H1 (cell line): ENCODE measurements at regions not wholly inside any gene's neighbourhood (a gene's known extent, or its start where the extent isn't known, plus 50 kb on each side); places are given as distances from the start of the nearest gene placed in this dataset.

Source experiments
- CTCF ChIA-PET: fragments of 300-600 bp; sonication (Branson Sonifier 250); formaldehyde crosslinking; loops from one replicate; lab custom pipeline; 2021; ENCODE audit not compliant: partially characterized antibody; lab: Charles Lee
- POLR2A ChIA-PET: fragments of 300-600 bp; sonication (Branson Sonifier 250); formaldehyde crosslinking; loops from one replicate; lab custom pipeline; 2021; ENCODE audit warnings: inconsistent platforms; ENCODE audit not compliant: partially characterized antibody; lab: Charles Lee
- DNase-seq, 2 experiments: peaks; one replicate each; pipeline versions ENCODE4 v3.0.0 to v3.0.0-alpha.2; 2010 to 2022; ENCODE audit warnings: low spot score in 2 of 2, low read depth in 1 of 2, mixed read lengths in 1 of 2
- FAIRE-seq: peaks from 2 replicates; lab custom pipeline; 2011; peaks lifted over from hg19 to GRCh38; lab: Jason Lieb, UNC
- H2AFZ ChIP-seq: 2 replicates; pipeline ENCODE4 v1.8.1; 2012; ENCODE audit warnings: low read length, inconsistent platforms
- H2AK5ac ChIP-seq: 2 replicates; pipeline ENCODE4 v1.6.1; 2013; ENCODE audit warnings: low read depth, low read length
- H2BK120ac ChIP-seq: replicated peaks from 2 replicates; pipeline ENCODE3; 2013; ENCODE audit warnings: low read depth, low read length, inconsistent platforms
- H2BK12ac ChIP-seq: 2 replicates; pipeline ENCODE4 v1.6.1; 2013; ENCODE audit warnings: low read depth, low read length
- H2BK15ac ChIP-seq: 2 replicates; pipeline ENCODE4 v1.6.1; 2013; ENCODE audit warnings: low read length
- H2BK20ac ChIP-seq: 2 replicates; pipeline ENCODE4 v1.6.1; 2013; ENCODE audit warnings: low read length
- H2BK5ac ChIP-seq: 2 replicates; pipeline ENCODE4 v1.6.1; 2013; ENCODE audit warnings: low read depth, low read length
- H3K14ac ChIP-seq: 2 replicates; pipeline ENCODE4 v1.6.1; 2013; ENCODE audit warnings: inconsistent platforms; ENCODE audit not compliant: insufficient read length
- H3K18ac ChIP-seq: 2 replicates; pipeline ENCODE4 v1.6.1; 2013; ENCODE audit warnings: low read length; ENCODE audit errors: extremely low read depth
- H3K23ac ChIP-seq: 2 replicates; pipeline ENCODE4 v1.6.1; 2013; ENCODE audit warnings: inconsistent platforms; ENCODE audit not compliant: insufficient read length
- H3K23me2 ChIP-seq: 2 replicates; pipeline ENCODE4 v1.6.1; 2013; ENCODE audit warnings: low read depth, low read length
- H3K27ac ChIP-seq: 2 replicates; pipeline ENCODE4 v1.6.1; 2011; ENCODE audit warnings: low read depth, low read length, inconsistent platforms
- H3K27me3 ChIP-seq, 4 experiments: replicated peaks in 1 of 4; 1 replicate in 1 of 4; 2 replicates in 3 of 4; pipeline versions ENCODE4 v1.6.1 to v1.8.1; 2011 to 2013; ENCODE audit warnings: low read length in 3 of 4, mild to moderate bottlenecking in 3 of 4, inconsistent platforms in 2 of 4, mixed read lengths in 2 of 4, moderate library complexity in 1 of 4; ENCODE audit not compliant: control insufficient read depth in 3 of 4, insufficient read depth in 3 of 4; ENCODE audit errors: extremely low read depth in 1 of 4
- H3K36me3 ChIP-seq, 4 experiments: 2 replicates each; pipeline versions ENCODE4 v1.6.1 to v1.8.1; 2011 to 2013; ENCODE audit warnings: mild to moderate bottlenecking in 4 of 4, low read length in 3 of 4, moderate library complexity in 2 of 4, control low read depth in 1 of 4, inconsistent platforms in 1 of 4; ENCODE audit not compliant: insufficient read depth in 4 of 4, control insufficient read depth in 2 of 4
- H3K4ac ChIP-seq: replicated peaks from 2 replicates; pipeline ENCODE3; 2013; ENCODE audit warnings: low read length, low read depth, mixed read lengths, inconsistent platforms; ENCODE audit not compliant: insufficient read length
- H3K4me1 ChIP-seq, 4 experiments: replicated peaks in 1 of 4; 1 replicate in 1 of 4; 2 replicates in 3 of 4; pipeline versions ENCODE4 v1.6.1 to v1.8.1; 2011 to 2013; ENCODE audit warnings: low read length in 3 of 4, inconsistent platforms in 2 of 4, mixed read lengths in 1 of 4; ENCODE audit not compliant: insufficient read depth in 4 of 4, control insufficient read depth in 3 of 4
- H3K4me2 ChIP-seq, 2 experiments: 2 replicates each; pipeline versions ENCODE4 v1.6.1 to v1.8.1; 2011 to 2013; ENCODE audit warnings: low read depth in 2 of 2, low read length in 2 of 2, control low read depth in 1 of 2, inconsistent platforms in 1 of 2, mild to moderate bottlenecking in 1 of 2; ENCODE audit not compliant: insufficient read depth in 1 of 2
- H3K4me3 ChIP-seq, 4 experiments: fragments of 200-600, 300-600 bp in 1 of 4; sonication (generic), shearing (Covaris generic), sonication (Bioruptor Twin) in 1 of 4; 2 replicates each; pipeline versions ENCODE4 v1.5.1 to v1.8.1; 2011 to 2016; ENCODE audit warnings: low read length in 4 of 4, low read depth in 3 of 4, control low read depth in 2 of 4, inconsistent platforms in 2 of 4, mild to moderate bottlenecking in 2 of 4, mixed read lengths in 1 of 4, moderate library complexity in 1 of 4; ENCODE audit not compliant: insufficient read depth in 2 of 4; ENCODE audit errors: extremely low read depth in 1 of 4
- H3K56ac ChIP-seq: replicated peaks from 2 replicates; pipeline ENCODE3; 2013; ENCODE audit warnings: low read depth, mild to moderate bottlenecking, mixed read lengths, low read length, inconsistent platforms; ENCODE audit not compliant: insufficient read length
- H3K79me1 ChIP-seq: 2 replicates; pipeline ENCODE4 v1.6.1; 2013; ENCODE audit warnings: low read depth, low read length, control low read depth
- H3K79me2 ChIP-seq, 2 experiments: 2 replicates each; pipeline versions ENCODE4 v1.6.1 to v1.8.1; 2012 to 2013; ENCODE audit warnings: low read length in 2 of 2, mild to moderate bottlenecking in 2 of 2, inconsistent platforms in 1 of 2; ENCODE audit not compliant: insufficient read depth in 2 of 2, control insufficient read depth in 1 of 2
- H3K9ac ChIP-seq, 4 experiments: replicated peaks in 1 of 4; 1 replicate in 1 of 4; 2 replicates in 3 of 4; pipeline versions ENCODE4 v1.6.1 to v1.8.1; 2011 to 2013; ENCODE audit warnings: low read depth in 3 of 4, low read length in 3 of 4, control low read depth in 2 of 4, mild to moderate bottlenecking in 2 of 4, moderate library complexity in 2 of 4, inconsistent platforms in 1 of 4; ENCODE audit errors: extremely low read depth in 1 of 4
- H3K9me3 ChIP-seq, 2 experiments: 2 replicates each; pipeline versions ENCODE4 v1.6.1 to v1.8.1; 2012 to 2013; ENCODE audit warnings: mild to moderate bottlenecking in 2 of 2, moderate library complexity in 2 of 2, control low read depth in 1 of 2, inconsistent platforms in 1 of 2, low read depth in 1 of 2, low read length in 1 of 2, mixed read lengths in 1 of 2; ENCODE audit not compliant: insufficient read depth in 2 of 2
- H4K20me1 ChIP-seq, 2 experiments: replicated peaks in 1 of 2; 2 replicates each; pipeline versions ENCODE3 to v1.8.1; 2011 to 2013; ENCODE audit warnings: inconsistent platforms in 2 of 2, low read length in 2 of 2, mild to moderate bottlenecking in 1 of 2; ENCODE audit not compliant: insufficient read depth in 2 of 2, control insufficient read depth in 1 of 2
- H4K5ac ChIP-seq: 2 replicates; pipeline ENCODE4 v1.6.1; 2013; ENCODE audit warnings: low read length, low read depth, mixed read lengths, inconsistent platforms; ENCODE audit not compliant: insufficient read length
- H4K8ac ChIP-seq: 2 replicates; pipeline ENCODE4 v1.8.0; 2013; ENCODE audit warnings: mild to moderate bottlenecking, moderate library complexity, low read length, inconsistent platforms; ENCODE audit not compliant: insufficient read depth; ENCODE audit errors: extremely low read depth
- H4K91ac ChIP-seq: replicated peaks from 2 replicates; pipeline ENCODE3; 2013; ENCODE audit warnings: low read length, mixed read lengths, inconsistent platforms; ENCODE audit not compliant: insufficient read length
- CBX8 ChIP-seq: fragments of 300-800, 300-1000 bp; sonication (generic); IDR thresholded peaks from 2 replicates; pipeline ENCODE4 v1.7.1; 2016; ENCODE audit warnings: low read depth, low read length, borderline replicate concordance
- GTF2F1 ChIP-seq: IDR thresholded peaks from 2 replicates; pipeline ENCODE4 v1.6.1; 2012; ENCODE audit warnings: low read depth, low read length, improper control_type of control experiment, borderline replicate concordance
- JUND ChIP-seq: IDR thresholded peaks from 2 replicates; pipeline ENCODE4 v1.6.1; 2011; ENCODE audit warnings: mild to moderate bottlenecking, improper control_type of control experiment, low read length
- POLR2A ChIP-seq, 2 experiments: IDR thresholded peaks; 1 replicate in 1 of 2; 2 replicates in 1 of 2; pipeline ENCODE4 v1.6.1; 2011; ENCODE audit warnings: low read depth in 2 of 2, low read length in 2 of 2, mild to moderate bottlenecking in 2 of 2; ENCODE audit errors: control extremely low read depth in 1 of 2
- POU5F1 ChIP-seq: IDR thresholded peaks from 2 replicates; pipeline ENCODE4 v1.6.1; 2011; ENCODE audit warnings: low read depth, mild to moderate bottlenecking, low read length, moderate library complexity
- RNF2 ChIP-seq: fragments of 200-900, 300-1000 bp; sonication (generic); IDR thresholded peaks from 2 replicates; pipeline ENCODE4 v1.7.1; 2016; ENCODE audit warnings: borderline replicate concordance, low read depth, mild to moderate bottlenecking, antibody characterized with exemption, low read length; ENCODE audit not compliant: poor library complexity, severe bottlenecking; ENCODE audit errors: missing control alignments
- SP2 ChIP-seq: IDR thresholded peaks from 2 replicates; pipeline ENCODE4 v1.6.1; 2012; ENCODE audit warnings: mild to moderate bottlenecking, low read length, inconsistent platforms
- SP4 ChIP-seq: IDR thresholded peaks from 2 replicates; pipeline ENCODE4 v1.6.1; 2012; ENCODE audit warnings: low read length, inconsistent platforms
- WGBS, 2 experiments: shearing (Covaris generic) in 1 of 2; methylation state at CpG; one replicate each; pipeline versions ENCODE4 v1.1.6 to v1.1.7; 2013 to 2015; ENCODE audit warnings: low lambda C conversion rate in 2 of 2, mixed read lengths in 2 of 2, inconsistent platforms in 1 of 2, low coverage in 1 of 2, missing lambda C conversion rate in 1 of 2; ENCODE audit not compliant: insufficient replicate concordance in 2 of 2, insufficient coverage in 1 of 2, insufficient read length in 1 of 2; ENCODE audit errors: extremely low coverage in 1 of 2, missing lambda C conversion rate in 1 of 2; 5-methylcytosine and 5-hydroxymethylcytosine counted together
- TF ChIP-seq, protein P1 (sequence below), 3 experiments: IDR thresholded peaks; 1 replicate in 2 of 3; 2 replicates in 1 of 3; pipeline versions ENCODE4 v1.5.1 to v1.6.1; 2011; ENCODE audit warnings: low read length in 3 of 3, mild to moderate bottlenecking in 3 of 3, inconsistent platforms in 2 of 3, low read depth in 1 of 3, moderate library complexity in 1 of 3; ENCODE audit not compliant: insufficient read depth in 1 of 3; ENCODE audit errors: control extremely low read depth in 1 of 3
- TF ChIP-seq, protein P2 (sequence below): IDR thresholded peaks from 2 replicates; pipeline ENCODE4 v1.6.1; 2012; ENCODE audit warnings: low read length, inconsistent platforms

DNA sequence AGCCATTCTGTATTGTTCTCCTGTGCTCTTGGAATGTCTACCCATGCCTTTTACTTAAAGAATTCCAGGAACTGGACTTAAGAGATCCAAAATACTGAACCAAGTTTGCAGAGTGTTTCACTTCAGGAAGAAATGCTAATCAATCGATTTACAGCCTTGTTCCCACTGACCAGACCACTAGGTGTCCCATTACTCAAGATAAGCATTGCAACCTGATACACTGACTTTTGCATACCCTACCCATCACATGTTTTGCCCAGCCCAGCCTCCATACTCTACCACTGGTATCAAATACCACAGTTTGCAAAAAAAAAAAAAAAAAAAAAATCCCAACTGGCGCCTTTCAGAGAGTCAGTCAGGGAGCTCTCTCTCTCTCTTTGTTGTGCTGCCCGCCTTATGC, 550.8 kb downstream of the CDH9 start:
- Histone ChIP-seq H3K27ac (no peak overlapping the region), H2AFZ (peak overlapping the region; percentile 46; the same call in 1 of the 2 replicates), H3K4me1 (peaks cover 0 to 5% (median 0%) of the 10 kb centered on the region in 4 experiments; a peak in 1 of 7 replicates), H3K23ac (no peak overlapping the region), H3K4me2 (no peak overlapping the region), H2AK5ac (no peak overlapping the region), H3K56ac (no peak overlapping the region), H2BK120ac (no peak overlapping the region), H2BK5ac (no peak overlapping the region), H2BK15ac (no peak overlapping the region), H3K14ac (no peak overlapping the region), H3K9me3 (peaks cover 1 to 7% of the 10 kb centered on the region in 2 experiments; a peak in 3 of 4 replicates), H4K20me1 (no peaks in the 10 kb centered on the region), H3K4ac (no peak overlapping the region), H3K23me2 (no peaks in the 10 kb centered on the region), H3K36me3 (no peaks in the 10 kb centered on the region), H2BK20ac (no peak overlapping the region), H3K9ac (no peak overlapping the region), H4K5ac (no peak overlapping the region), H4K8ac (no peak overlapping the region), H3K4me3 (no peak overlapping the region), H3K79me2 (no peaks in the 10 kb centered on the region), H2BK12ac (no peak overlapping the region), H3K18ac (no peak overlapping the region), H3K79me1 (no peaks in the 10 kb centered on the region), H4K91ac (no peak overlapping the region), H3K27me3 (no peaks in the 10 kb centered on the region)
- CTCF ChIA-PET, result interaction anchor here (0.6 to 1.5 kb wide), 6 partner anchors 47 to 1685 kb away, joined by 3 to 4 read pairs (median 3); no protein-coding TSS in a partner anchor
- DNase-seq (no peak), FAIRE-seq (peak; percentile 65)
- POLR2A ChIA-PET, result no interaction called here
- WGBS, 2 experiments, result 95% methylated on average over 2 of the region's 3 CpGs; no CpG with 5 or more reads in 1 of the 2 experiments
- TF ChIP-seq RNF2 (no peak), GTF2F1 (no peak), POLR2A (IDR thresholded peaks at IDR 0.05; ENCODE audit: control extremely low read depth in 1 of 2, low read depth in 2 of 2, low read length in 2 of 2) (no peak), SP4 (no peak), JUND (no peak), SP2 (no peak), CBX8 (no peak), POU5F1 (no peak)
- TF ChIP-seq, protein P1, sequence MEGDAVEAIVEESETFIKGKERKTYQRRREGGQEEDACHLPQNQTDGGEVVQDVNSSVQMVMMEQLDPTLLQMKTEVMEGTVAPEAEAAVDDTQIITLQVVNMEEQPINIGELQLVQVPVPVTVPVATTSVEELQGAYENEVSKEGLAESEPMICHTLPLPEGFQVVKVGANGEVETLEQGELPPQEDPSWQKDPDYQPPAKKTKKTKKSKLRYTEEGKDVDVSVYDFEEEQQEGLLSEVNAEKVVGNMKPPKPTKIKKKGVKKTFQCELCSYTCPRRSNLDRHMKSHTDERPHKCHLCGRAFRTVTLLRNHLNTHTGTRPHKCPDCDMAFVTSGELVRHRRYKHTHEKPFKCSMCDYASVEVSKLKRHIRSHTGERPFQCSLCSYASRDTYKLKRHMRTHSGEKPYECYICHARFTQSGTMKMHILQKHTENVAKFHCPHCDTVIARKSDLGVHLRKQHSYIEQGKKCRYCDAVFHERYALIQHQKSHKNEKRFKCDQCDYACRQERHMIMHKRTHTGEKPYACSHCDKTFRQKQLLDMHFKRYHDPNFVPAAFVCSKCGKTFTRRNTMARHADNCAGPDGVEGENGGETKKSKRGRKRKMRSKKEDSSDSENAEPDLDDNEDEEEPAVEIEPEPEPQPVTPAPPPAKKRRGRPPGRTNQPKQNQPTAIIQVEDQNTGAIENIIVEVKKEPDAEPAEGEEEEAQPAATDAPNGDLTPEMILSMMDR (IDR thresholded peaks at IDR 0.05; ENCODE audit: control extremely low read depth in 1 of 3, insufficient read depth in 1 of 3, low read depth in 1 of 3, low read length in 3 of 3), result peak in 2 of 3 experiments; percentile 33 to 56; a peak in 2 of 4 replicates
- TF ChIP-seq, protein P2, sequence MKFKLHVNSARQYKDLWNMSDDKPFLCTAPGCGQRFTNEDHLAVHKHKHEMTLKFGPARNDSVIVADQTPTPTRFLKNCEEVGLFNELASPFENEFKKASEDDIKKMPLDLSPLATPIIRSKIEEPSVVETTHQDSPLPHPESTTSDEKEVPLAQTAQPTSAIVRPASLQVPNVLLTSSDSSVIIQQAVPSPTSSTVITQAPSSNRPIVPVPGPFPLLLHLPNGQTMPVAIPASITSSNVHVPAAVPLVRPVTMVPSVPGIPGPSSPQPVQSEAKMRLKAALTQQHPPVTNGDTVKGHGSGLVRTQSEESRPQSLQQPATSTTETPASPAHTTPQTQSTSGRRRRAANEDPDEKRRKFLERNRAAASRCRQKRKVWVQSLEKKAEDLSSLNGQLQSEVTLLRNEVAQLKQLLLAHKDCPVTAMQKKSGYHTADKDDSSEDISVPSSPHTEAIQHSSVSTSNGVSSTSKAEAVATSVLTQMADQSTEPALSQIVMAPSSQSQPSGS, result no peak
